ENCODE measurements at regions not wholly inside any gene's neighbourhood (a gene's known extent, or its start where the extent isn't known, plus 50 kb on each side); places are given as distances from the start of the nearest gene placed in this dataset.

DNA sequence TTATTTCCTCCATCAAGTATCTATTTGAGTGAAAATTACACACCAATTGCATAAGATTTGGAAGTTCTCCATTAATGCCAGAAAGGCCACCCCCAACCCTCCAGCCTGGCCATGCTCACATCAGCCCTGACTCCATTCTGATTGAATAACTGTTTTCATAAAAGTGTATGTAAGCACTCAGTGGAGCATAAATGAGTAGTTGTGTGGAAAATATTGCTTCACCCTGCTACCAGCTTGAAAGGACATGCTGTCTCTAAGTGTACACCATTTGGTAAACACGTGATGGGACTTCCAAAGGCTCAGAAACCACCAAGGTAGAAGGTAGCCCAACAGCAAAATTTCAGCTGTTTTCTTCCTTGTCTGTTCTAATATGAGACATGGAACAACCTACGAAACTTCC lies 393.8 kb downstream of the ZNF385D start:
- DNase-seq (ENCODE audit: low read depth in 1 of 2, low spot score in 1 of 2), result no peak

DNA sequence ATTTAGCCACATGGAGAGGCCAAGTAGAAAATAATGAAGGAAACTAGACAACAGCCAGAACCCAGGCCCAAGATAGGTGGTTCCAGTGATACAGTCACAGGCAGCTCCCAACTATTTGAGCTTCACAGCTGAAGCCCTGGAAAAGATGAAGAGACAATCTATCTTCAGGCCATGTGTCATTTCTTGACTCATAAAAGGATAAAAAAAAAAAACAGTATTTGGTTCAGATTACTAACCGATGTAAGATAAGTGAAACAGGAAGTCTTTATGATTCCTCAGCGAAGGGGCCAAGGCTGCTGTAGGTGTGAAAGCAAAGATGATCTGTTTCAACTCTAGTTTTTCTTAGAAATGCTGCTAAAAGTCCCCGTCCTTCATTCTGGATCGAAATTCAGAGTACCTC lies 394.6 kb downstream of the ZNF385D start:
- DNase-seq (ENCODE audit: low read depth in 1 of 2, low spot score in 1 of 2), result no peak

DNA sequence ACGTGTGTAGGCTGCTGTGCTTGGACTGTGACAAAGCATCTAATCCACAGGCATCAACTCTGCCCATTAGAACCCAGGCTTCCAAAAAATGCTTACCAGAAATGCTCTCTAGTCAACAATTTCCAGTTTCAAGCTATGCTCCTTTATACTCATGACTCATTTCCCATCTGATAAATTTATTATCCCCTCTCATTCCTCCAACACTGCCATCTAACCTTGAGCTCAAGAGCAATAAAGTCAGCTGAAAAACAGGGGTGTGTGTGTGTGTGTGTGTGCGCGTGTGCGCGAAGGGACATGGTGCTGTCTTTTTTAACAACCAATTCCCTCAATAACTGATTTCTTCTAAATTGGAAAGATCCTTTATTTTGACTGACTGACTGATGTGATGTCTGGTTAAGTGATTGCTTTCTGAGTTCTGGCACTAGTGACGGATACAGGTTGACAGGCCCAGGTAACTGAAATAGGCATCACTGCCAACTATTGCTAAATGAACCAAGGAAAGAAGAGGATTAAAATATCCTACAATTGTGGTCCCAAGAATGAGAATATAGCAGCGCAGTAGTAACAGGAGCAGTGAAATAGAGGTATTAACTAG lies 405.5 kb downstream of the ZNF385D start:
- no peak for DNase-seq (ENCODE audit: low read depth in 1 of 2, low spot score in 1 of 2)

DNA sequence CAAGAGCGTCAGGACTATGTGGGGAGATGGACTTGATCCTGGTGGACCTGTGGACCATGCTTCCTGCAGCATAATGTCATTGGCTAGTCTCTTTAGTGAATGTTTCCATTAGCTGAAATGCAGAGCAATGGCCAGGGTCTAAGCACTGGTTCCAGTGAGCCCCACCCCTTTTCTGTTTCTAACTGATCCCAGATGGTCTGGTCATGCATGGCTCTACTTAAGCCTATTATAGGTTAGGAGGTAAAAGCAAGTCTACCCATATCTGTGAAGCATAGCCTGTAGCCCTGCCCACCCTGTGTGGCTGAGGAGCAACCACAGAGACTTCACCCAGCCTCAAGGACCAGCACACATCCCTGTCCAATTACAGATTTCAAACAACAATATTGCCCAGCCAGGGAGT lies 419.2 kb downstream of the ZNF385D start:
- no peak for DNase-seq (ENCODE audit: low read depth in 1 of 2, low spot score in 1 of 2)

DNA sequence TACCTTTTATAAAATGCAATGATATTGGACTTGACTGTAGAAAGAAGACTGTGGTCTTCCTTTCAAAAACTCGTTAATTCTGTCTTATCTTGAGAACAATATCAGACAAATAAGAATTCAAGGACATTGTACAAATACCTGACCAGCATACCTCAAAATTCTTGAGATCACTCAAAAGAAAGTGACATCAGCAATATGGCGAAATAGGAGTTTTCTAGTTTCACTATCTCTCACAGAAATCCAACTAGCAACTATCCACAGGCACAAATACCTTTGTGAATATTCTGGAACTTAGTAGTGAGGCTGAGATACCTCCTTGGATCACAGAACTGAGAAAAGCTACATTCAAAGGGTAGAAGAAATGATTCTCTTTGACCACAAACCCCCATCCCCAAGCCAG lies 419.7 kb downstream of the ZNF385D start:
- DNase-seq (ENCODE audit: low read depth in 1 of 2, low spot score in 1 of 2), result no peak

DNA sequence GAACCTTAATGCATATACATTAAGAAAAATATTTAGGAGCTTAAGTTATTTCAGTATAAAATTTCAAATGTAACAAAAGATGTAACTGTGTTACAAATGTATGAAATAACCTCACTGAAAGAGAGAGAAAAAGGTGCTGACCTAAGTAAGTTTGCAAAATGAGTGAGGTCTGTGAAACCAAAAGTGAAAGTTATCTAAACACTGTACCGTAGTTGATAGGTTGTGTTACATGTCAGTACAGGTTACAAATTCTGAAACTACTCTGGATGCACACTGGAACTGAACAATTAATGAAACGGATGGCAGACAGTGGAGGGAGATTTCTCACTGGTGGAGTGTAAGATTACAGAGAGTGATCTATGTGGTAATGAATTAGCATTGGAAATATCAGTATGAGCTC lies 420.7 kb downstream of the ZNF385D start:
- no peak for DNase-seq (ENCODE audit: low read depth in 1 of 2, low spot score in 1 of 2)

DNA sequence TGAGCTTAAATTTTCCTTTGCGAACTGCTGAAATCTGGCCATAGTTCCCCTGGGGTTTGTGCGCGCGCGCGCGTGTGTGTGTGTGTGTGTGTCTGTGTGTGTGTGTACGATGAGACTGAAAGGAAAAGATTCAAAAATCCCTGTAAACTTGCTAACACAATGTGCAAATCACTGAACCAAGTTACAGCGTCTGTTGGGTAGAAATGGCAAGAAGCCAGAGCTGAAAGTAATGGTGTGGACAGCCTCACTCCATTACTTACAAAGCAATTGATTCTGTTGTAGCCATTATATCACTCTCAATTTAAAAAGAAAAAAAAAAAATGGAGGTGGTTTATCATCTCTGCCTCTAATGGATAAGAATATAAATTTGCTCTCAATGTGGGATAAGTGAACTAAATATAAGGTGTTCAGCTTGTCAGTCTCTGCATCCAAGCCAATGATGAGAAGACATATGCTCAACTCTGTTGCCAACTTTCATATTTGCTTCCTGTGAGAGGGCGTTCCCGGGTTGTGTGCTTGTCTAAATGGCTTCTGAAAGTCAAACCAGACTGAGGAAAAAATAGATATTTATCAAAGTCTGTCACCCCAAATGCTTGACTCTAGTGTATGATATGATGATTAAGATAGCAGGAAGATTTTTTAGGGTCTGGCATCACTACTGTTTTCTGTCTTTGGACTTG lies 422.2 kb downstream of the ZNF385D start:
- no peak for DNase-seq (ENCODE audit: low read depth in 1 of 2, low spot score in 1 of 2)

DNA sequence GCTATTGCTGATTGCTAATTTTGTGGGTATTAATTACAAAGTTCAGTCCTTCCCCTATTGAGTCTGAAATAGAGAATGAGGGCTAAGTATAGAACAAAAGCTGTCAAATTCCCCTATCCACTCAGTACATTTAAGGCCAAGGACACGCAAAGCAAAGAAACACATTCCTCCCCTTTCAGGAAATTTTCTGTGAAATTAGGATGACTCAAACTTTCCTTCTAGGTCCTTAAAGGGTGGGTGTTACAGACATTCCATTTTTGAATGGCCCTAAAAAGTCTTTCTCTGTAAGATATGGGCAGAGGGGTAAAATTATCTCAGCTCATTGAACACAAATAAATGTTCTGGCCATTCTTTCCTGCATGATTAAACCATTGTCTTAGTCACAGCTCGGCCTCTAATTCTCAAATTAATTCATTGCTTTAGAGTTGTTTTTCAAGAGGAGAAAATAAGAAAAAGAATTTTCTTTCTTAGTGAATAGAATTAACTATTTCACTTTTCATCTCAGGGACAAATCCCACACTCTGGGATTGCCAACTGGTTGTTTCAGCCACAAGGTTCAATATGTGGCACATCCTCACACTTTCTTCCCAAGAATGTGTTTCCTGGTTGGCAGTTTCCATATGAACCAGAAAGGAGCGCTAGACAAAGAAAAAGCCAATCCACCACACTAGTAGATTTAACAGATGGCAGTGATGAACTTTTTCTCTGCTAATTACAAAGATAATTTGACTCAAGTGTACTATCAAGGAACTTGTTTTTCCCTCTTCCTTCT lies 424.1 kb downstream of the ZNF385D start:
- DNase-seq (ENCODE audit: low read depth in 1 of 2, low spot score in 1 of 2), result no peak

DNA sequence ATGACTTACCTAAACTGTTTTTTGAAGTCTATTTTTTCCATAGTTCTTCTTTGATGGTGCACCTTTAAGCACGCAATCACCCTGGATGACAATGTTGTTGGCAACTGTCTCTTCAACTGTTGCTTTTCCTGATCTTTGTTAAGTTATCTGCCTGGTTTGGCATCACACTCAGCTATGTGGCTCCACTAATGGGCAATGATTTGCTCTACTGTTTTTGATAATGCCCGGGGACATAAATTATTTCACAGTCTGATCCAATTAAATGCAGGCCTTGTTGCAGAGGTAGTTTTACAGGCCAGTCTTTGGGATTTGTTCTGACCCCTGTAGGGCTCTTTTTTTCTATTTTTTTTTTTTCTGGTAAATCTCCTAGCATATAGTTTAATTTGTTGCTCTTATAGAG lies 436.3 kb downstream of the ZNF385D start:
- no peak for DNase-seq (ENCODE audit: low read depth in 1 of 2, low spot score in 1 of 2)

DNA sequence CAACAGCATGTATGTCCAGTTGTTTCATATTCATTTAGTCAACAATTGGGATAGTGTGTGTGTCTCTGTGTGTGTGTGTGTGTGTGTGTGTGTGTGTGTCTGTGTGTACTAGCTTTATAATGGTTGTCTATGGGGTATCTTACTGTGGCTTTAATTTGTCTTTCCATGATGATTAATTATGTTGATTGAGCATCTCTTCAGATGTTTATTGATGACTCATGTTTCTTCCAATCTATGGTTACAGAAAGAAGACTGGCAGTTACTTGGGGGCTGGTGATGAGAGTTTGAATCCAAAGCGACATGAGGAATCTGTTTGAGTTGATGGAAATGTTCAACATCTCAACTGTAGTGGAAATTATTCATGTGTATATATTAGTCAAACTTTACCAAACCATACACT lies 440.1 kb downstream of the ZNF385D start:
- DNase-seq (ENCODE audit: low read depth in 1 of 2, low spot score in 1 of 2), result no peak

DNA sequence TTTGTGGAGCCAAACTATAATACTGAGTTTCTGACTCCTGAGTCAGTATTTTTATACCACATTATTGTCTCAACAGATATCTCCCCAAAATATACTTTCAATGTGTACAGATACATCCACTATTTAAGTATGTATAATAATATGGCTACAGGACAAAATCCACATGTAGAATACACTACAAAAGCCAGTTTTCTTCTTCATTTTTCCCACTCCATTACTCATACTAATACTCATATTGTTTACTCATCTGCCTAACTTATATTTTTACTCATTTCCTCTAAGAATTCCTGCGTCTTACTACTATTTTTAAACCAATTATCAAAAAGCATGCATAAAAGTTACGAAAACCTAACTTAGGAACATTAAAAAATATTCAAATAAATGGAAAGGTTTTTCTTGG lies 440.8 kb downstream of the ZNF385D start:
- no peak for DNase-seq (ENCODE audit: low read depth in 1 of 2, low spot score in 1 of 2)

DNA sequence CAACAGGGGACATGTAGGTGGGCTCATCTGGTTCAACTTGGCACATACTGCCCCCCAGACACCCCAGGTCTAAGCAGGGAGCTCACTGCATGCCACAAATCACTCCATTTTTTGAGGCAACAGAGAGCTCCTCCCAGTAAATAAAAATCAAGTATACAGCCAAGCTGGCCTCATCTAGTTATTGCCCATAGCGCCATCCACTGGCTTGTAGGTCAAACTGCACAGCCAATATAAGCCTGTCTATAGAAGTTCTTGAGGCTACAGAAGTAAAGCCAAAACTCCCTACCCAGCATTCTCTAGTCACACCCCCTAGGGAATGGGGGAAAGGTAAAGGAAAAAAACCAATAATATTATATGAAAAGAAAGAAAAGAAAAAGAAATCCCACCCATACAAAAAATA lies 453.7 kb downstream of the ZNF385D start:
- DNase-seq (ENCODE audit: low read depth in 1 of 2, low spot score in 1 of 2), result no peak

DNA sequence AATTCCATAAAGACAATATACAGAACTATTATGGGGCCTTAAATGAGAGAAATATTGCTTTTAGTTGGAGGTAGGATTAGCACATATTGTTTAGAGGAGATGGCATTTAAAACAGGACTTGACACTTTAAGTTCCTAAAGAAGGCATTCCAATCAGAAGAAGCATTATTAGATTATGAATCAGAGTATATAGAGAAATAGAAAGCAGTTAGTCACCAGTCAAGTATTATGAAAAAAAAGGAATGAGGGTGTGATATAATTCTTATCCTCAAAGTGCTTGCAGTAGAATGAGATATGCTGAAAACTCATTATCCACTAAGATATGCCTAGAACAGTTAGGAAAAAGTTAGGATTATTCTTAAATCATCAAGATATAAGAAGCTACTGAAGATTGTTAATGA lies 456.2 kb downstream of the ZNF385D start:
- no peak for DNase-seq (ENCODE audit: low read depth in 1 of 2, low spot score in 1 of 2)

DNA sequence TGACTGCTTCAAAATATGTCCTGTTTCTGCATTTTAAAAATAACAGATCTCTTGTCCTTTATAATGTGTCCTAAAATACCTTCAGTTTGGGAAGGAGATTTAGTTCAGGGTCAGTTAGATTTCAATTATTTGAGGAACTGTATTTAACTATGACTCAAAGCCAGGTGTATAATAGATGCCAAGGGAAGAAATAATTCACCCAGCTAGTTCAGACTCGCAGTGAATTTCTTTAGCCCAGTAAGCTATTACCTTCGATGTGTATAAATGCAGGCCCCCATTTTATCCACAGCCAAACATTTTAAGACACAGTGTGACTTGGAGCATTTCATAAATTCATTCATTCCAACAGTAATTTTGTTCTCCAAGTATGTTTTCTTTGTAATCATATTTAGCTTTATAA lies 458.0 kb downstream of the ZNF385D start:
- DNase-seq (ENCODE audit: low read depth in 1 of 2, low spot score in 1 of 2), result no peak

DNA sequence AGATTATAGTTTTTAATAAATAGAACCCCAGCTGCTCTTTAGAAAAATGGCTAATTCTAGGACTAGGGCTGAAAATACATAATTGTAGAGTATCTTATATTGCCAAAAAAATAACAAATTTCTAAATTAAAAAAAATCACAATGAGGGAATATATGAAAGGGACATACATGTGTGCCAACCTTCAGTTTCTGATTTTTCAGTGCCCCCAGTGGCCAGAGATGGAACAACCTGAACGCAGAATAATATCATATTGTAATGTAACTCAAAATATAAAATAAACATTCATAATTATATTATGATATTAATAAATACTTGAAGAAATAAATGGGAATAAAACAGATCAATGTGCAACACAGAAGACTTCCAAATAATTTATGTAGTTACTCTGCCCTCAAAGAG lies 460.5 kb downstream of the ZNF385D start:
- no peak for DNase-seq (ENCODE audit: low read depth in 1 of 2, low spot score in 1 of 2)

DNA sequence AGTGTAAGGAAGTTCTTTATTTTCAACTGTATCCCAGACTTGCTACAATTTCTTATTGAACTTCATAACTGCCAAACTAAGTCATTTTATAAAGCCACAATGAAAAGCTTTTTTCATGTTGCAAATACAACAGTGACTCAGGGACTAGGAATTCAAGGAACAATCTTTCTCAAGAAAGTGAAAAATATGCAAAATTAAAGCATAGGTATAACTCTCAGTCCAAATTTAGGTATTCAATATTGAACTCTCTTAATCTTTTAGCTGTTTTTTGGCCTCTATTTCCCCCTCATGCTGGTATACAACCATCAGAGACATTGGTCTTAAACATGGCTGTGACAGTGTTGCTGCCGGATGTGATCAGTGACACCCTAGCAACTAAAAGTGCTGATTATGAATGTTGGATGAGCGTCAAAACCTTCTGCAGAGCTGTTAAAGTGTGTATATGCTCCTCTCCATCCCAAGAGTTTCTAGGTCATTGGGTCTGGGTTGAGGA lies 476.9 kb downstream of the ZNF385D start:
- DNase-seq (ENCODE audit: low read depth in 1 of 2, low spot score in 1 of 2), result no peak

DNA sequence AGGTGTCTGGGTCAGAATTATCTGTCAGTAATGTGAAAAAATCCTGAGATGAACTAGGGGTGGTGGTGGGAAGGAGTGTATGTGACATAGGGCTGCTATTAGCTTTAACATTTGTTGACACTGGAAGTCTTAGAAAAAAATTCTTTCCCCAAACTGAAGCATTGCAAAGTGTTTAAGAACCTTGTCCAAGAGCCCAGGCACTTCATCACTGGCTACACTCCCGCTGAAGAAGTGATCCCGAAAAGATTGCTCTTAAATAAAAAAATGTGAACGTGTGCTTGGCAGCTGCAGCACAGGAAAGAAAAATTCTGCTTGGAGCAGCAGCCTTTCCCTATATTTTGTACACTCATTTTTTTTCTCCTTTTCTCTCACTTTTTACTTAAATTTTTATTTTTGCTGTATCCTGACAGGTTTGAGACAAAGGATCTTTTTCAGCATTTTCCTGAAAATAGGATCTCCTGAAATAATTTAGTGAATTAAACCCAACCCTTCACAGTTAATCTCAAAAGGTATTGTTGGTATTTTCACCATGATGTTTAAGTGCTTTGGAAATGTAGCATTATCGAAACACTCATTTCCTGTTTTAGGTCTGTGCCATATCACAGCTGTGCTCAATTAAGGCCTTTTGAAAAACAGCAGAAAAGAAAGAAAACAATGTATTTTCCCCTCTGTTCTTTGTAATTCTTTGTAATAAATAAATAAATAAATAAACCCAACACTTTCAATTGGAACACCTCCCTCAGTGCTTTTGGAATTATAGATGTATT lies 477.6 kb downstream of the ZNF385D start:
- DNase-seq (ENCODE audit: low read depth in 1 of 2, low spot score in 1 of 2), result no peak

DNA sequence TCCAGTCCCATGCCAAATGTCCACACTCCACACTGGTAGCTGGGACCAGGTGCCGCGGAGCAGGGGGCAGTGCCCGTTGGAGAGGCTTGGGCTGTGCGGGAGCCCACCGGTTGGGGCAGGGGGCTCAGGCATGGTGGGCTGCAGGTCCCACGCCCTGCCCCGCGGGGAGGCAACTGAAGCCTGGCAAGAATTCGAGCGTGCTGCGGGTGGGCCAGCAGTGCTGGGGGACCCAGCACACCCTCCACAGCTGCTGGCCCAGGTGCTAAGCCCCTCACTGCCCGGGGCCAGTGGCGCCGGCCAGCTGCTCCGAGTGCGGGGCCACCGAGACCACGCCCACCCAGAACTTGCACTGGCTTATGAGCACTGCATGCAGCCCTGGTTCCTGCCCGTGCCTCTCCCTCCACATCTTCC lies 479.4 kb downstream of the ZNF385D start:
- no peak for DNase-seq (ENCODE audit: low read depth in 1 of 2, low spot score in 1 of 2)

DNA sequence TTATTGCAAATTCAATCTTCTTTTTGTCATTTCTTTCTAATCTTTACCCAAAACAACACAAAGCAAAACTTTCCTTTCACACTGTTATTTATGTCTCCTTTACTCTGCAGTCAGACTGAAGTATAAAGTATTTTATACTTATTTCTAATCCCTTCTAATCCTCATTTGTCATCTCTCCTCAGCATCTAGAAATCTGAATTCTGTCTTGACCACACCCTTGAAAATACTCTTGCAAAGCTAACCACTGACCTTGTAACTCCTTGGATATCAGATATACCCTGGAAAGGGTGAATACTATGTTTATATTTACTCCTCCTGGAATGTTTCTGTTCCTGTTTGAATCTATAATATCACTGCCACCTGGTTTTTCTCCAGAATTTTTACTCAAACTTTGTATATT lies 481.1 kb downstream of the ZNF385D start:
- DNase-seq (ENCODE audit: low read depth in 1 of 2, low spot score in 1 of 2), result no peak

DNA sequence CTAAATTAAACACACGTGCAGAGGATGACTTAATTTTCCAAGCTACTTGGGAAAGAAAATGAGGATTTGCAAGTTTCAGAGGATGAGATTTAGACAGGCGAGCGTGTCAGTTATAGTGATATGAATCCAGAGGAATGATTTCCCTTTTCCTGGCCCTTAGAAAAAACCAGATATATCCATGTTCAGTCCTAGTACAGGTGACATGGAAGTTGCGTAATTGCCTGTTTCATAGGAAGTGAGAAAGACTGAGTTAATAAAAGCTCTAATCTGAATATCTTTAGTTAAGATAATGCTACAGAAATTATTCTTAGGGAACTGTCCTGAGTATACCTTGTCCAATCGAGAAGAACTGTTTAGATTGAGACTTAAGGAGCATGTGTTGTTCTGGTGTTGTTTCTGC lies 490.5 kb downstream of the ZNF385D start:
- DNase-seq (ENCODE audit: low read depth in 1 of 2, low spot score in 1 of 2), result no peak

DNA sequence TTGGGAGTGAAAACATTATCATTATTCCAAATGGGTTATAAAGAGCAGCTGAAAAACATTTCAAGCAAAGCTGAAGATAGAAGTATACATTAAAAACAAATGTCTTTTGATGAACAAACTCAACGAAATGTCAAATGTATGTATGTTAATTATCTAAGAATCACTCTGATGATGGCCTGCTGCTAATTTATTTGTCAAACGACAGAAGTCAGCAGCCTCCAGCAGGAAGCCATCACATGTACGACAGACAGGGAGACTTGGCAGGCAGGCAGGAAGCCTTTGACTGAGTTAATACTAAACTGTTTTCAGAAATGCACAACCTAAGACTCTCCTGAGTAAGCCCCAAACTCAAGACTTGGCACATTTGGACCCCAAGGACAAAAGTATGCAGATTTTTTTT lies 491.1 kb downstream of the ZNF385D start:
- no peak for DNase-seq (ENCODE audit: low read depth in 1 of 2, low spot score in 1 of 2)

DNA sequence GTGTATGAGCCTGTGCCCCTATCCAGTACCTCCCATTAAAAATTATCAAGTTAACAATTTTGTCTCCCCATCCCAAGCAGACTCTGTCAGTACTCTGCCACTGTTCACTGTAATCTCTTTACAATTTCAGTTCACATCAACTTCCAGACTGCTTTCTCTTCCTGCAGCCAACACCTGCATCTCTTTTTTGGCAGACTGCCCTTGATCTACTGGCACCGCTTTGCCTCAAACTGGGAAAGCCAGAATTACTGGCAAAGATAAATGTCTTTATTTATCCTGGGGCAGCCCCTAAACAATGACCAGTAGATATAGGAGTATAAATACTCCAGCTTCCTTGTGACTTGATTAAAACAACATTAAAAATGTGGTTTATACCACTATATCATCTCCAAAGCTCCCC lies 494.1 kb downstream of the ZNF385D start:
- DNase-seq (ENCODE audit: low read depth in 1 of 2, low spot score in 1 of 2), result no peak
